ENCODE measurements at regions not wholly inside any gene's neighbourhood (a gene's known extent, or its start where the extent isn't known, plus 50 kb on each side); places are given as distances from the start of the nearest gene placed in this dataset.

- H3K9me3 ChIP-seq: peaks cover 0 to 6% (median 0%) of the 10 kb centered on the region in 8 donors
- no peak overlapping the region for H3K27ac ChIP-seq
- no peak overlapping the region for H3K4me3 ChIP-seq
- WGBS, 5 donors: 79 to 89% (median 82%) methylated on average over 8 of the region's 8 CpGs
- H3K36me3 ChIP-seq: no peaks in the 10 kb centered on the region
- DNase-seq: no peak
- TF ChIP-seq POLR2A (IDR thresholded peaks at IDR 0.05) (no peak), CTCF (IDR thresholded peaks at IDR 0.05 in 8 of 11, conservative IDR thresholded peaks at IDR 0.05 in 3 of 11) (no peak), POLR2AphosphoS5 (IDR thresholded peaks at IDR 0.05) (no peak)
- H3K27me3 ChIP-seq (replicated peaks in 1 of 7): no peaks in the 10 kb centered on the region
- intact Hi-C loops (cut with DNase I; ENCODE audit: low total_unique reads): no loop called here
- H3K4me1 ChIP-seq: no peaks in the 10 kb centered on the region
Observed at GRCh38 chr4:57214654-57215411, 104.6 kb upstream of the IGFBP7 start.

GRCh38 chr4:57211131-57211530 is 100.9 kb upstream of the IGFBP7 start:
- WGBS, 5 donors: 76 to 92% (median 86%) methylated on average over 5 of the region's 5 CpGs
- no peak for TF ChIP-seq POLR2A (IDR thresholded peaks at IDR 0.05)
- TF ChIP-seq CTCF (IDR thresholded peaks at IDR 0.05 in 8 of 11, conservative IDR thresholded peaks at IDR 0.05 in 3 of 11): no peak
- no peak for TF ChIP-seq POLR2AphosphoS5 (IDR thresholded peaks at IDR 0.05)
- Histone ChIP-seq H3K9me3 (no peaks in the 10 kb centered on the region), H3K27ac (no peak overlapping the region), H3K36me3 (no peaks in the 10 kb centered on the region), H3K27me3 (replicated peaks in 1 of 7) (no peaks in the 10 kb centered on the region), H3K4me1 (no peaks in the 10 kb centered on the region), H3K4me3 (no peak overlapping the region)
- intact Hi-C loops (cut with DNase I; ENCODE audit: low total_unique reads): no loop called here
- DNase-seq: no peak

GRCh38 chr4:57206172-57206571 is 96.0 kb upstream of the IGFBP7 start:
- no peak overlapping the region for H3K4me3 ChIP-seq
- intact Hi-C loops (cut with DNase I; ENCODE audit: low total_unique reads): no loop called here
- H3K27me3 ChIP-seq (replicated peaks in 1 of 7): no peaks in the 10 kb centered on the region

More at GRCh38 chr4:57206172-57206571, 96.0 kb upstream of the IGFBP7 start:
- no peaks in the 10 kb centered on the region for H3K4me1 ChIP-seq
- H3K27ac ChIP-seq: no peak overlapping the region
- no peak for TF ChIP-seq POLR2AphosphoS5 (IDR thresholded peaks at IDR 0.05)
- TF ChIP-seq POLR2A (IDR thresholded peaks at IDR 0.05): no peak
- no peak for TF ChIP-seq CTCF (IDR thresholded peaks at IDR 0.05 in 8 of 11, conservative IDR thresholded peaks at IDR 0.05 in 3 of 11)
- 42 to 100% (median 62%) methylated on average over 2 of the region's 2 CpGs for WGBS, 5 donors
- DNase-seq: no peak
- no peaks in the 10 kb centered on the region for H3K36me3 ChIP-seq
- no peaks in the 10 kb centered on the region for H3K9me3 ChIP-seq

Data from spleen (tissue), 11 donors.